ENCODE measurements at regions not wholly inside any gene's neighbourhood (a gene's known extent, or its start where the extent isn't known, plus 50 kb on each side); places are given as distances from the start of the nearest gene placed in this dataset.

DNA sequence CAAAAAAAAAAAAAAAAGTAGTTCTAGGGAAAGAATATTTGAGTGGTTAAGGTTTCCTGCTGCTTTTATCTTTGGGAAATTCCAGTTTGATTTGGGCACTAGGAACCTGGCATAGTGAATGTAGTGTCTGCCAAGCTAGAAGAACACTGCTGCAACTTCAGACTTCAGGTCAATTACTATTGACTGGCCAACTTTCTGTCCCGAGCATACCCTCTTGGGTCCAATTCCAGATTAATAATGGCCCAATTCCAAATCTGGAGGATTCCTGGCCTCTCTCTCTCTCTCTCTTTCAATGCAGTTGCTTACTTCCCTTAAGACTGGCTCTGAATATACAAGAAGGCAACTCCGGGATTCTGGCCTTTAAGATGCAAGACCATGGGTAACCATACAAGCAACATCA is 74.9 kb downstream of the ANKEF1 start:
- ATAC-seq (ENCODE audit: poor library complexity) (no peak), DNase-seq (no peak)
- ChIA-PET POLR2A (no interaction called here), CTCF (no interaction called here)
- no peak overlapping the region for H3K4me3 Mint-ChIP-seq
- H3K9me3 Mint-ChIP-seq, result peaks cover 2% of the 10 kb centered on the region
- no peak overlapping the region for H3K4me3 ChIP-seq (ENCODE audit: low read length)
- H3K4me1 Mint-ChIP-seq (ENCODE audit: low read depth), result no peaks in the 10 kb centered on the region
- intact Hi-C loops (cut with DNase I, micrococcal nuclease), result no loop called here
- TF ChIP-seq, protein P1, sequence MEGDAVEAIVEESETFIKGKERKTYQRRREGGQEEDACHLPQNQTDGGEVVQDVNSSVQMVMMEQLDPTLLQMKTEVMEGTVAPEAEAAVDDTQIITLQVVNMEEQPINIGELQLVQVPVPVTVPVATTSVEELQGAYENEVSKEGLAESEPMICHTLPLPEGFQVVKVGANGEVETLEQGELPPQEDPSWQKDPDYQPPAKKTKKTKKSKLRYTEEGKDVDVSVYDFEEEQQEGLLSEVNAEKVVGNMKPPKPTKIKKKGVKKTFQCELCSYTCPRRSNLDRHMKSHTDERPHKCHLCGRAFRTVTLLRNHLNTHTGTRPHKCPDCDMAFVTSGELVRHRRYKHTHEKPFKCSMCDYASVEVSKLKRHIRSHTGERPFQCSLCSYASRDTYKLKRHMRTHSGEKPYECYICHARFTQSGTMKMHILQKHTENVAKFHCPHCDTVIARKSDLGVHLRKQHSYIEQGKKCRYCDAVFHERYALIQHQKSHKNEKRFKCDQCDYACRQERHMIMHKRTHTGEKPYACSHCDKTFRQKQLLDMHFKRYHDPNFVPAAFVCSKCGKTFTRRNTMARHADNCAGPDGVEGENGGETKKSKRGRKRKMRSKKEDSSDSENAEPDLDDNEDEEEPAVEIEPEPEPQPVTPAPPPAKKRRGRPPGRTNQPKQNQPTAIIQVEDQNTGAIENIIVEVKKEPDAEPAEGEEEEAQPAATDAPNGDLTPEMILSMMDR (IDR thresholded peaks at IDR 0.05), result no peak
- no peaks in the 10 kb centered on the region for H3K27me3 Mint-ChIP-seq
- no peaks in the 10 kb centered on the region for H3K36me3 Mint-ChIP-seq (ENCODE audit: low read depth)
- H3K27ac Mint-ChIP-seq, result no peak overlapping the region
- H3K27ac ChIP-seq (ENCODE audit: low read depth in 1 of 2, low read length in 2 of 2), result no peak overlapping the region
- H3K27me3 ChIP-seq (ENCODE audit: control insufficient read depth in 1 of 2, insufficient read depth in 2 of 2, low read length in 2 of 2), result no peaks in the 10 kb centered on the region
- no peaks in the 10 kb centered on the region for H3K9me3 ChIP-seq (ENCODE audit: control insufficient read depth in 1 of 2, insufficient read depth in 1 of 2, low read length in 2 of 2)
- H3K4me1 ChIP-seq (ENCODE audit: insufficient read depth, low read length), result no peaks in the 10 kb centered on the region
- no peaks in the 10 kb centered on the region for H3K36me3 ChIP-seq (ENCODE audit: insufficient read depth, low read length)

DNA sequence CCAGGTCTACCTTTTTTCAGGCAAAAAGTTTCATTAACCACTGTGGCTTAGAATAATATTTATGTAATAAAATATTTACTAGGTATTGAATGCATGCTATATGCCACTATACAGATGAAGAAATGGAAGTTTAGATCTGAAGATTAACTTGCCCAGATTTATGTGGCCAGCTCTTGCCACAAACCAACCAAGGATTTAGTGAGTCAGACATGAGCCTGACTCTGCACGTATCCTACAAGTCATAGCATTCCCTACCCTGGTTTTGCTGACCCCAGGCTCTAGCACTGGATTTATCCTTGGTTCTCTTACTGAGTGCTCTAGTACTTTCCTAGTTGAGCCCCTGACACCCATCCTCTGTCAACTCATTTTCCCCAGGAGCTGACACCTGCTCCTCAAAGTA is 75.4 kb downstream of the ANKEF1 start:
- no peak overlapping the region for H3K27ac Mint-ChIP-seq
- peaks cover 2% of the 10 kb centered on the region for H3K9me3 Mint-ChIP-seq
- H3K4me1 Mint-ChIP-seq (ENCODE audit: low read depth), result peaks cover under 1% of the 10 kb centered on the region
- no peaks in the 10 kb centered on the region for H3K27me3 Mint-ChIP-seq
- ChIA-PET POLR2A (no interaction called here), CTCF (no interaction called here)
- Histone ChIP-seq H3K4me1 (ENCODE audit: insufficient read depth, low read length) (no peaks in the 10 kb centered on the region), H3K4me3 (ENCODE audit: low read length) (no peak overlapping the region), H3K27ac (ENCODE audit: low read depth in 1 of 2, low read length in 2 of 2) (no peak overlapping the region), H3K9me3 (ENCODE audit: control insufficient read depth in 1 of 2, insufficient read depth in 1 of 2, low read length in 2 of 2) (no peaks in the 10 kb centered on the region), H3K36me3 (ENCODE audit: insufficient read depth, low read length) (no peaks in the 10 kb centered on the region), H3K27me3 (ENCODE audit: control insufficient read depth in 1 of 2, insufficient read depth in 2 of 2, low read length in 2 of 2) (no peaks in the 10 kb centered on the region)
- ATAC-seq (ENCODE audit: poor library complexity) (no peak), DNase-seq (no peak)
- H3K36me3 Mint-ChIP-seq (ENCODE audit: low read depth), result no peaks in the 10 kb centered on the region
- intact Hi-C loops (cut with DNase I, micrococcal nuclease), result no loop called here
- TF ChIP-seq, protein P1 (IDR thresholded peaks at IDR 0.05), result no peak
- no peak overlapping the region for H3K4me3 Mint-ChIP-seq

DNA sequence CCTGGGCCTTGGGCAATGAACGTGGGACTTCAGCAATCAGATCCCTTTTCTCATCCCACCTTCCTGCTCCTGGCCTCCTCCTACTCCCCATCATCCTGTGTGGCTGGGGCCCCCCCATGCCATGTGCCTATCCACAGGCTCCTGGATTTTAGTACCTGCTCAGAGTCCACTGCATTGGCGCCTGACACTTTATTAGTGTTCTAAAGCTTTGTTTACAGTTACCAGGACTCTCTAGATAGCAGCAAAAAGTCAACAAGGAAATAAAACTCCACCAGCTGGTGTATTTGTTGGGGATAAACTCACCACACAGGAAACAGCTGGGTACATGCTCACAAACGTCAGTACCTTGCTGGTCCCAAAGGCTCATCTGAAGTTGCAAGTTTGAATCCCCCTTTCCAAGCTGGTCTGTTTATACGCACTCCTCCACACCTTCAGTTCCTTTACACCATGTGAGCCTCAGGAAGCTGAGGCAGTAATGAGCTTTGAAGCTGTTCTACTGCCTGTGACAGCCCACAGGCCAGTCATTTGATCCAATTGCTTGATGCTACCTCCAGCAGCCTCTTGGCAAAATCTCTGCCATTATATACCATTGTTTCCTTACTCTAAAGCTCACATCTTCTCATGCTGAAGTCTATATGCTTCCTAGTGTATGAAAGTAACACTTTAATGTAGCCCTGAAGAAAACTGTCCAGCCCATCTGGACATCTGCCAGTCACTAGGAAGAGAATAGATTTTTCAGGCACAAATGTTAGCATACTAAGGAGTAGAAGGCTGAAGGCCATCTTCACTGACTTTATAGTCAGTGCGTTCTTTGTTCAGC is 76.6 kb downstream of the ANKEF1 start:
- Histone ChIP-seq H3K27ac (ENCODE audit: low read depth in 1 of 2, low read length in 2 of 2) (no peak overlapping the region), H3K4me3 (ENCODE audit: low read length) (no peak overlapping the region), H3K27me3 (ENCODE audit: control insufficient read depth in 1 of 2, insufficient read depth in 2 of 2, low read length in 2 of 2) (no peaks in the 10 kb centered on the region), H3K9me3 (ENCODE audit: control insufficient read depth in 1 of 2, insufficient read depth in 1 of 2, low read length in 2 of 2) (no peaks in the 10 kb centered on the region), H3K36me3 (ENCODE audit: insufficient read depth, low read length) (no peaks in the 10 kb centered on the region), H3K4me1 (ENCODE audit: insufficient read depth, low read length) (no peaks in the 10 kb centered on the region)
- H3K9me3 Mint-ChIP-seq, result peaks cover 2% of the 10 kb centered on the region
- DNase-seq (peak in 2 of 14 experiments; percentile 3 to 9), ATAC-seq (ENCODE audit: poor library complexity) (no peak)
- TF ChIP-seq, protein P1 (IDR thresholded peaks at IDR 0.05), result no peak
- H3K27me3 Mint-ChIP-seq, result no peaks in the 10 kb centered on the region
- H3K4me1 Mint-ChIP-seq (ENCODE audit: low read depth), result peaks cover 7% of the 10 kb centered on the region
- ChIA-PET CTCF (no interaction called here), POLR2A (no interaction called here)
- intact Hi-C loops (cut with DNase I, micrococcal nuclease), result no loop called here
- H3K4me3 Mint-ChIP-seq, result no peak overlapping the region
- H3K27ac Mint-ChIP-seq, result no peak overlapping the region
- no peaks in the 10 kb centered on the region for H3K36me3 Mint-ChIP-seq (ENCODE audit: low read depth)
